ENCODE measurements at regions not wholly inside any gene's neighbourhood (a gene's known extent, or its start where the extent isn't known, plus 50 kb on each side); places are given as distances from the start of the nearest gene placed in this dataset.
"Not testable (repeated sequence)": the region's sequence is repeated elsewhere in the genome, so short reads cannot be mapped to it uniquely, and the experiment has no call there.

GRCh38 chr1:148336121-148336918, 146.8 kb downstream of the PPIAL4G start:
- intact Hi-C loops (cut with micrococcal nuclease), result loop anchor here (10.0 kb wide), 1 partner anchor 302 kb away; no protein-coding TSS in a partner anchor
- Mint-ChIP-seq H3K4me1 (peaks cover 32% of the 10 kb centered on the region), H3K27ac (peak overlapping the region; percentile 100), H3K4me3 (peak overlapping the region; percentile 42)
- H3K27me3 Mint-ChIP-seq; H3K9me3 Mint-ChIP-seq; ATAC-seq (ENCODE audit: low read depth); DNase-seq; H3K36me3 Mint-ChIP-seq (ENCODE audit: low read depth): not testable (repeated sequence)
- CTCF ChIA-PET, result interaction anchor here (1.0 kb wide), 1 partner anchor 9 kb away, joined by 3 read pairs; no protein-coding TSS in a partner anchor
- POLR2A ChIA-PET, result interaction anchor here (0.7 to 3.9 kb wide), 7 partner anchors 14 to 1252 kb away, joined by 3 to 62 read pairs (median 18); no protein-coding TSS in a partner anchor

GRCh38 chr1:148334339-148335130, 148.6 kb downstream of the PPIAL4G start:
- Mint-ChIP-seq H3K27me3 (peaks cover 10% of the 10 kb centered on the region), H3K36me3 (ENCODE audit: low read depth) (peaks cover 6% of the 10 kb centered on the region), H3K9me3 (no peaks in the 10 kb centered on the region), H3K4me3 (peak overlapping the region; percentile 98), H3K27ac (peak overlapping the region; percentile 100), H3K4me1 (peaks cover 33% of the 10 kb centered on the region)
- peak; percentile 82 for ATAC-seq (ENCODE audit: low read depth)
- no peak for TF ChIP-seq CTCF (IDR thresholded peaks at IDR 0.05)
- ChIA-PET CTCF (interaction anchor here (0.8 kb wide), 1 partner anchor 71 kb away, joined by 6 read pairs; no protein-coding TSS in a partner anchor), POLR2A (interaction anchor here (0.5 to 5.6 kb wide), 32 partner anchors 9 to 1958 kb away, joined by 3 to 250 read pairs (median 8); partner anchors contain the start of gene NBPF11)
- peak; percentile 73 for DNase-seq
- intact Hi-C loops (cut with micrococcal nuclease), result loop anchor here (1.0 to 10.0 kb wide), 4 partner anchors 16 to 300 kb away; no protein-coding TSS in a partner anchor

- Mint-ChIP-seq H3K9me3 (no peaks in the 10 kb centered on the region), H3K27me3 (peaks cover 10% of the 10 kb centered on the region), H3K36me3 (ENCODE audit: low read depth) (peaks cover 6% of the 10 kb centered on the region), H3K4me1 (peaks cover 37% of the 10 kb centered on the region), H3K27ac (peak overlapping the region; percentile 100), H3K4me3 (peak overlapping the region; percentile 98)
- no peak for ATAC-seq (ENCODE audit: low read depth)
- intact Hi-C loops (cut with micrococcal nuclease), result loop anchor here (1.0 to 10.0 kb wide), 4 partner anchors 16 to 299 kb away; no protein-coding TSS in a partner anchor
- ChIA-PET CTCF (interaction anchor here (0.8 kb wide), 1 partner anchor 70 kb away, joined by 6 read pairs; no protein-coding TSS in a partner anchor), POLR2A (interaction anchor here (0.7 to 5.6 kb wide), 28 partner anchors 9 to 1957 kb away, joined by 3 to 250 read pairs (median 9); partner anchors contain the start of gene NBPF11)
- TF ChIP-seq CTCF (IDR thresholded peaks at IDR 0.05), result no peak
- no peak for DNase-seq
Measured at GRCh38 chr1:148333875-148334338, 149.2 kb downstream of the PPIAL4G start.

GRCh38 chr1:148328884-148329283, 154.2 kb downstream of the PPIAL4G start:
- Mint-ChIP-seq H3K9me3 (no peaks in the 10 kb centered on the region), H3K36me3 (ENCODE audit: low read depth) (no peaks in the 10 kb centered on the region), H3K27ac (no peak overlapping the region), H3K4me1 (peaks cover 10% of the 10 kb centered on the region), H3K4me3 (peak overlapping the region; percentile 60), H3K27me3 (peaks cover 12% of the 10 kb centered on the region)
- ChIA-PET CTCF (no interaction called here), POLR2A (interaction anchor here (0.8 to 1.0 kb wide), 2 partner anchors 25 to 66 kb away, joined by 3 to 5 read pairs; no protein-coding TSS in a partner anchor)
- TF ChIP-seq CTCF (IDR thresholded peaks at IDR 0.05), result no peak
- intact Hi-C loops (cut with micrococcal nuclease), result no loop called here
- ATAC-seq (ENCODE audit: low read depth) (no peak), DNase-seq (no peak)

- DNase-seq; H3K27ac Mint-ChIP-seq; H3K4me3 Mint-ChIP-seq; H3K27me3 Mint-ChIP-seq; ATAC-seq (ENCODE audit: low read depth); H3K9me3 Mint-ChIP-seq; H3K4me1 Mint-ChIP-seq; intact Hi-C loops (cut with micrococcal nuclease); H3K36me3 Mint-ChIP-seq (ENCODE audit: low read depth); CTCF ChIA-PET: not testable (repeated sequence)
- POLR2A ChIA-PET, result interaction anchor here (1.0 kb wide), 1 partner anchor 9 kb away, joined by 5 read pairs; no protein-coding TSS in a partner anchor
Measured at GRCh38 chr1:148325031-148325430, 158.1 kb downstream of the PPIAL4G start.

- H3K27ac Mint-ChIP-seq; intact Hi-C loops (cut with micrococcal nuclease); DNase-seq; H3K4me1 Mint-ChIP-seq; ATAC-seq (ENCODE audit: low read depth); H3K9me3 Mint-ChIP-seq; CTCF ChIA-PET; POLR2A ChIA-PET; H3K27me3 Mint-ChIP-seq; H3K4me3 Mint-ChIP-seq; H3K36me3 Mint-ChIP-seq (ENCODE audit: low read depth): not testable (repeated sequence)
Measured at GRCh38 chr1:148324465-148324864, 158.6 kb downstream of the PPIAL4G start.

- intact Hi-C loops (cut with micrococcal nuclease); ATAC-seq (ENCODE audit: low read depth); H3K36me3 Mint-ChIP-seq (ENCODE audit: low read depth); H3K4me3 Mint-ChIP-seq; DNase-seq; H3K9me3 Mint-ChIP-seq; H3K27ac Mint-ChIP-seq; CTCF ChIA-PET; H3K27me3 Mint-ChIP-seq: not testable (repeated sequence)
- peaks cover 32% of the 10 kb centered on the region for H3K4me1 Mint-ChIP-seq
- POLR2A ChIA-PET, result interaction anchor here (1.0 to 2.9 kb wide), 2 partner anchors 13 to 15 kb away, joined by 4 to 62 read pairs; no protein-coding TSS in a partner anchor
Measured at GRCh38 chr1:148320079-148320478, 163.0 kb downstream of the PPIAL4G start.

All from activated B cell treated with CpG ODN at 0.5 μM for 24 hours (primary cell).